ENCODE measurements at regions not wholly inside any gene's neighbourhood (a gene's known extent, or its start where the extent isn't known, plus 50 kb on each side); places are given as distances from the start of the nearest gene placed in this dataset.

DNA sequence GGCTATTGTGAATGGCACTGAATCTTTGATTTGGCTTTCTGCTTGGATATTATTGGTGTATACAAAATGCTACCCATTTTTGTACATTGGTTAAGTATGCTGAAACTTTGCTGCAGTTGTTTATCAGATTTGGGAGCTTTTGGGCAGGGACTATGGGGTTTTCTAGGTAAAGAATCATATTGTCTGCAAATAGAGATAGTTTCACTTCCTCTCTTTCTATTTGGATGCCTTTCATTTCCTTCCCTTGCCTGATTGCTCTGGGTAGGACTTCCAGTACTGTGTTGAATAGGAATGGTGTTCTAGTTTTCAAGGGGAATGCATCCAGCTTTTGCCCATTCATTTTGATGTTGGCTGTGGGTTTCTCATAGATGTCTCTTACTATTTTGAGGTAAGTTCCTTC is 489.1 kb upstream of the LRATD1 start:
- no peak for DNase-seq (ENCODE audit: low spot score)
- TF ChIP-seq, protein P1, sequence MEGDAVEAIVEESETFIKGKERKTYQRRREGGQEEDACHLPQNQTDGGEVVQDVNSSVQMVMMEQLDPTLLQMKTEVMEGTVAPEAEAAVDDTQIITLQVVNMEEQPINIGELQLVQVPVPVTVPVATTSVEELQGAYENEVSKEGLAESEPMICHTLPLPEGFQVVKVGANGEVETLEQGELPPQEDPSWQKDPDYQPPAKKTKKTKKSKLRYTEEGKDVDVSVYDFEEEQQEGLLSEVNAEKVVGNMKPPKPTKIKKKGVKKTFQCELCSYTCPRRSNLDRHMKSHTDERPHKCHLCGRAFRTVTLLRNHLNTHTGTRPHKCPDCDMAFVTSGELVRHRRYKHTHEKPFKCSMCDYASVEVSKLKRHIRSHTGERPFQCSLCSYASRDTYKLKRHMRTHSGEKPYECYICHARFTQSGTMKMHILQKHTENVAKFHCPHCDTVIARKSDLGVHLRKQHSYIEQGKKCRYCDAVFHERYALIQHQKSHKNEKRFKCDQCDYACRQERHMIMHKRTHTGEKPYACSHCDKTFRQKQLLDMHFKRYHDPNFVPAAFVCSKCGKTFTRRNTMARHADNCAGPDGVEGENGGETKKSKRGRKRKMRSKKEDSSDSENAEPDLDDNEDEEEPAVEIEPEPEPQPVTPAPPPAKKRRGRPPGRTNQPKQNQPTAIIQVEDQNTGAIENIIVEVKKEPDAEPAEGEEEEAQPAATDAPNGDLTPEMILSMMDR (IDR thresholded peaks at IDR 0.05; ENCODE audit: borderline replicate concordance, control extremely low read depth, extremely low read depth, insufficient read depth, missing control alignments): no peak
- in situ Hi-C loops (cut with MboI; ENCODE audit: low sequenced_read_pairs, unreplicated experiment): no loop called here

DNA sequence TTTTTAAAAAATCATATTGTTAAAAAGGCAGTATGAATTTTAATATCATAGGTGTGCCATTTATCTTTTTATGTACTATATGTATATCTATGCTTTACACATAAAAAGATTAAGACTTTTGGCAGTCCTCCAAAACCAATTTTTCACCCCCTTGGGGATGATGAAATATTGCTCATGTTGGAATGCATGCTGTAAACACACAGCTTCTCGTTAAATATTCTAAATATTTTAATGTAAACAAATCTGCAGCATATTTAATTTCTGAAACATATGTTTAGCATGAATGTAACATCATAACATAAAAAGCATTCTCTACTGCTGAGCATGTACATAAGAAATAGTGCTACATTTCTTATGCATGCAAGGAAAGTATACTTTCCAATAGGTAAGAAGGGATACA is 484.3 kb upstream of the LRATD1 start:
- TF ChIP-seq, protein P1 (IDR thresholded peaks at IDR 0.05; ENCODE audit: borderline replicate concordance, control extremely low read depth, extremely low read depth, insufficient read depth, missing control alignments): no peak
- no peak for DNase-seq (ENCODE audit: low spot score)
- in situ Hi-C loops (cut with MboI; ENCODE audit: low sequenced_read_pairs, unreplicated experiment): no loop called here

DNA sequence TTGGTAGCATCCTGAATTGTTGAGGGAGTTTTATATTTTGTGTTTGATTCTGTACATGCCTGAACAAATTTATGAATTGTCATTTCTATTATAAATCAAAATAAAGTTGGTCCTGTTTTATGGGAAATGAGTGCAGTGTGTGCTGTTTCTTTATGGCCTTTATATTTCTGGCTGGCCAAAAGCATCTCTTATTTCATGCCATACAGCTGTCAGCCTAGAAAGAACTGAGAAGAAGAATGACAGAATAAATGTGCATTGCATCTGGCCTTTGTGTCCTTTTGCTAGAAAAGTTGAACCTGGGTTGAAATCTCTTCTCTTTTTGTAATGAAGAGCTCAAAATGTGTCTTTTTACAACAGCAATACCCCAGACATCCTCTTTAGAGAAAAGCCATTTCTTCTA is 474.7 kb upstream of the LRATD1 start:
- in situ Hi-C loops (cut with MboI; ENCODE audit: low sequenced_read_pairs, unreplicated experiment): no loop called here
- no peak for DNase-seq (ENCODE audit: low spot score)
- TF ChIP-seq, protein P1 (IDR thresholded peaks at IDR 0.05; ENCODE audit: borderline replicate concordance, control extremely low read depth, extremely low read depth, insufficient read depth, missing control alignments): no peak

DNA sequence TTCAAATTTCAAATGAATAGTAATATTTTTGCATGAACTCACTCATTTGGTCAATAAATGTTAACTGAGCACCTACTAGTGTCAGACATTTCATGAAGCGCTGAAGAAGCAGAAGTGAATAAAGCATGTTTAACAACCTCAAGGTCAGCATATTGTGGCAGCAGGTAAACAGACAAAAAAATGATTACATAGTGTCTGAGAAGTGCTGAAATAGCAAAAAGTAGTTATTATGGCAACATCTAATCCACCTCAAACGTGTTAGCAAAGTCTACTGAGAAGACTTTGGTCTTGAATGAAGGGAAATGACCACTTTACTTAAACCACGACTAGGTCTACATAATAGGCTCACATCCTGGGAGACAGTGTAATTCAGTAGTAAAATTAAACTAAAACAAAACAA is 452.2 kb upstream of the LRATD1 start:
- in situ Hi-C loops (cut with MboI; ENCODE audit: low sequenced_read_pairs, unreplicated experiment): no loop called here
- no peak for DNase-seq (ENCODE audit: low spot score)
- TF ChIP-seq, protein P1 (IDR thresholded peaks at IDR 0.05; ENCODE audit: borderline replicate concordance, control extremely low read depth, extremely low read depth, insufficient read depth, missing control alignments): no peak

DNA sequence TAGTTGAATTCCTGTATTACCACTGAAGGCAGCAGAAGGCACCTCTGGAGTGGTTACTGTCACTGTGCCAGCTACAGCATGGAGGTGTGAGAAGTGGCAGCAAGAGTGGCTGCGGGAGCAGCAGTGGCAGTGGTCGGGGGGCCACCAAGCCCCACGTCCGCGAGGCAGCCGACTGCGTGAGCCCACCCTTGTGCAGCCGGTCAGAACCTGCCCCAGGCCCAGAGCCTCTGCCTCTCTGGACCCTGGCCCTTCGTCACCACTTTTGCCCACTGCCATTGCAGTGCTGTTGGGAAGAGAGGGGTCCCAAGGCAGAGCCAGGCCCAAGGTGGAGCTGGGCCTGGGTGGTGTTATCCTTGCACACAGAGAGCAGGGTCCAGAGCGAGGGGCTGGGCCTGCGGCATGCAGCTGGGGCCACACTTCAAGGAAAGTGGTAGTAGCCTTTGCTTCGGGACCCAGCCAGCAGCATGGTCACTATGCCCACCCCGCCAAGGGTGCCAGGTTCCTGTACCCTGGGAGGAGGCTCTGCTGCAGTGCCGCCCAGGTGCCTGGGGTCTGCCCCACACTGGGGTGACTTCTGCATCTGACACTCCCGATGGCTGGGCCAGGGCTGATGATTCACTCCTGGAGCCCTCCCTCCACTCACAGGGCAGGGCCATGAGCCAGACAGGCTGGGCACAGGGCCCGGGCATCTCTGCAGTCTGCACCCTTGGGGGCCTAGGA is 450.1 kb upstream of the LRATD1 start:
- in situ Hi-C loops (cut with MboI; ENCODE audit: low sequenced_read_pairs, unreplicated experiment): no loop called here
- DNase-seq (ENCODE audit: low spot score): no peak
- TF ChIP-seq, protein P1 (IDR thresholded peaks at IDR 0.05; ENCODE audit: borderline replicate concordance, control extremely low read depth, extremely low read depth, insufficient read depth, missing control alignments): no peak

DNA sequence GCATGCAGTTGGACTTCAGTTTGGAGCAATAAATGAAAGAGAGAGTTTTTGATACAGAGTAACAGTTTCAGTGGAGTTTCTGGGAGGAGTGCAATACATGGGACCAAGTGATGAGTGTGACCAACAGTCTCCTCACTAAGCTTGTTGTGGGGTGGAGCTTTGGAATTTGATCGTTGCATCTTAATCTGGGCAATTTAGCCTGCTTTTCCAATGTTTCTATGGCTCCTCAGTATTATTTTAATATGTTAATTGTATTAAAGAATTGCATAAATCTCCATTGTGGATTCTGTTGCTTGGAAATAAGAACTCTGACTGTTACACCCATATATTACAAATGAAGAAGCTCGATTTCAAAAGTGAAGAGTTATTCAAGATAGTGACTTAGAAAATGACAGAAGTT is 446.6 kb upstream of the LRATD1 start:
- in situ Hi-C loops (cut with MboI; ENCODE audit: low sequenced_read_pairs, unreplicated experiment): no loop called here
- DNase-seq (ENCODE audit: low spot score): no peak
- TF ChIP-seq, protein P1 (IDR thresholded peaks at IDR 0.05; ENCODE audit: borderline replicate concordance, control extremely low read depth, extremely low read depth, insufficient read depth, missing control alignments): no peak
